Activated CD8-positive, alpha-beta T cell treated with anti-CD3 and anti-CD28 coated beads for 36 hours (primary cell): ENCODE measurements at regions not wholly inside any gene's neighbourhood (a gene's known extent, or its start where the extent isn't known, plus 50 kb on each side); places are given as distances from the start of the nearest gene placed in this dataset.

Experiments
- ATAC-seq: fragments of 200-7000 bp; cut with Tn5 transposase; one replicate; pipeline ENCODE4 v1.10.0; 2021; ENCODE audit warnings: mild to moderate bottlenecking, moderate library complexity
- CTCF ChIA-PET: fragments of 350-600 bp; sonication (Branson Sonifier 250); formaldehyde crosslinking; loops from one replicate; lab custom pipeline; 2021; ENCODE audit warnings: antibody characterized with exemption; lab: Charles Lee
- POLR2A ChIA-PET: fragments of 350-600 bp; sonication (Branson Sonifier 250); formaldehyde crosslinking; loops from one replicate; lab custom pipeline; 2021; ENCODE audit warnings: antibody characterized with exemption; lab: Charles Lee
- DNase-seq: peaks from one replicate; pipeline ENCODE4 v3.0.0-alpha.2; 2020
- H3K27ac Mint-ChIP-seq: one replicate; pipeline ENCODE4 v1.8.0; 2021; ENCODE audit warnings: mild to moderate bottlenecking, mixed read lengths
- H3K27me3 Mint-ChIP-seq: one replicate; pipeline ENCODE4 v1.8.0; 2021; ENCODE audit warnings: mixed read lengths
- H3K36me3 Mint-ChIP-seq: one replicate; pipeline ENCODE4 v1.8.0; 2021; ENCODE audit warnings: low read depth, mixed read lengths
- H3K4me1 Mint-ChIP-seq: one replicate; pipeline ENCODE4 v1.8.0; 2021; ENCODE audit warnings: low read depth, mixed read lengths
- H3K4me3 Mint-ChIP-seq: one replicate; pipeline ENCODE4 v1.8.0; 2021; ENCODE audit warnings: mild to moderate bottlenecking, moderate library complexity, mixed read lengths
- H3K9me3 Mint-ChIP-seq: one replicate; pipeline ENCODE4 v1.8.0; 2021; ENCODE audit warnings: mixed read lengths
- CTCF ChIP-seq: fragments of 200-600 bp; IDR thresholded peaks from one replicate; pipeline ENCODE4 v1.8.0; 2022; ENCODE audit warnings: antibody characterized with exemption, mild to moderate bottlenecking
- intact Hi-C: fragments of 100-400 bp; cut with micrococcal nuclease; formaldehyde crosslinking; loops from one replicate; pipeline ENCODE4 v1.10.0; 2022

- no peak for ATAC-seq
- Mint-ChIP-seq H3K4me1 (no peaks in the 10 kb centered on the region), H3K4me3 (no peak overlapping the region)
Measured at GRCh38 chr1:190578017-190578416, 100.4 kb upstream of the BRINP3 start.

GRCh38 chr1:190578526-190578925, 100.9 kb upstream of the BRINP3 start:
- Mint-ChIP-seq H3K9me3 (peaks cover 19% of the 10 kb centered on the region), H3K27me3 (no peaks in the 10 kb centered on the region), H3K4me1 (no peaks in the 10 kb centered on the region), H3K27ac (no peak overlapping the region), H3K36me3 (no peaks in the 10 kb centered on the region), H3K4me3 (no peak overlapping the region)
- CTCF ChIA-PET, result no interaction called here
- intact Hi-C loops, result no loop called here
- POLR2A ChIA-PET, result no interaction called here
- DNase-seq (no peak), ATAC-seq (no peak)
- TF ChIP-seq CTCF, result no peak

More at GRCh38 chr1:190578017-190578416, 100.4 kb upstream of the BRINP3 start:
- POLR2A ChIA-PET, result no interaction called here
- peaks cover 19% of the 10 kb centered on the region for H3K9me3 Mint-ChIP-seq
- no peak for TF ChIP-seq CTCF
- no peaks in the 10 kb centered on the region for H3K27me3 Mint-ChIP-seq
- H3K27ac Mint-ChIP-seq, result no peak overlapping the region
- DNase-seq, result no peak
- CTCF ChIA-PET, result no interaction called here
- no peaks in the 10 kb centered on the region for H3K36me3 Mint-ChIP-seq
- intact Hi-C loops, result no loop called here

GRCh38 chr1:190579552-190580193, 102.0 kb upstream of the BRINP3 start:
- no peaks in the 10 kb centered on the region for H3K27me3 Mint-ChIP-seq
- H3K36me3 Mint-ChIP-seq, result no peaks in the 10 kb centered on the region
- peaks cover 15% of the 10 kb centered on the region for H3K9me3 Mint-ChIP-seq
- no peak overlapping the region for H3K27ac Mint-ChIP-seq
- no peaks in the 10 kb centered on the region for H3K4me1 Mint-ChIP-seq
- ChIA-PET POLR2A (no interaction called here), CTCF (no interaction called here)
- intact Hi-C loops, result no loop called here
- ATAC-seq (no peak), DNase-seq (no peak)
- TF ChIP-seq CTCF, result no peak
- H3K4me3 Mint-ChIP-seq, result no peak overlapping the region

- H3K27ac Mint-ChIP-seq, result no peak overlapping the region
- no peaks in the 10 kb centered on the region for H3K27me3 Mint-ChIP-seq
- ChIA-PET POLR2A (no interaction called here), CTCF (no interaction called here)
- no peak for DNase-seq
- intact Hi-C loops, result no loop called here
- peaks cover 16% of the 10 kb centered on the region for H3K9me3 Mint-ChIP-seq
- no peaks in the 10 kb centered on the region for H3K36me3 Mint-ChIP-seq
- no peak overlapping the region for H3K4me3 Mint-ChIP-seq
- TF ChIP-seq CTCF, result no peak
- H3K4me1 Mint-ChIP-seq, result no peaks in the 10 kb centered on the region
- no peak for ATAC-seq
Measured at GRCh38 chr1:190583862-190584261, 106.2 kb upstream of the BRINP3 start.

- CTCF ChIA-PET, result no interaction called here
- ATAC-seq (no peak), DNase-seq (no peak)
- Mint-ChIP-seq H3K36me3 (no peaks in the 10 kb centered on the region), H3K27ac (no peak overlapping the region), H3K27me3 (no peaks in the 10 kb centered on the region), H3K9me3 (peaks cover 13% of the 10 kb centered on the region), H3K4me1 (no peaks in the 10 kb centered on the region), H3K4me3 (no peak overlapping the region)
- intact Hi-C loops, result no loop called here
- POLR2A ChIA-PET, result no interaction called here
- no peak for TF ChIP-seq CTCF
Measured at GRCh38 chr1:190588424-190588823, 110.8 kb upstream of the BRINP3 start.
